ENCODE measurements at regions not wholly inside any gene's neighbourhood (a gene's known extent, or its start where the extent isn't known, plus 50 kb on each side); places are given as distances from the start of the nearest gene placed in this dataset.

GRCh38 chr12:89884952-89885351 is 176.3 kb upstream of the ATP2B1 start:
- Histone ChIP-seq H3K9ac (ENCODE audit: low read depth, low read length) (no peak overlapping the region), H3K4me2 (ENCODE audit: insufficient read depth, low read length) (no peak overlapping the region), H3K4me3 (ENCODE audit: low read depth in 1 of 2, low read length in 2 of 2) (no peak overlapping the region), H3K79me2 (ENCODE audit: insufficient read depth, low read length) (no peaks in the 10 kb centered on the region), H3K27me3 (ENCODE audit: insufficient read depth, low read length, poor library complexity) (no peaks in the 10 kb centered on the region), H2AFZ (ENCODE audit: low read depth, low read length) (no peak overlapping the region), H4K20me1 (ENCODE audit: insufficient read depth, low read length) (no peaks in the 10 kb centered on the region), H3K27ac (ENCODE audit: low read length) (no peak overlapping the region), H3K9me3 (ENCODE audit: insufficient read depth, low read length, severe bottlenecking) (no peaks in the 10 kb centered on the region), H3K4me1 (ENCODE audit: insufficient read depth, low read length) (peaks cover 8% of the 10 kb centered on the region), H3K36me3 (ENCODE audit: insufficient read depth, low read length) (no peaks in the 10 kb centered on the region)
- DNase-seq (no peak), ATAC-seq (ENCODE audit: insufficient read depth, low read depth) (no peak)
- TF ChIP-seq EZH2 (IDR thresholded peaks at IDR 0.05; ENCODE audit: borderline replicate concordance, low read depth, low read length, severe bottlenecking): no peak
- no peak for TF ChIP-seq CTCF (IDR thresholded peaks at IDR 0.05; ENCODE audit: borderline replicate concordance, extremely low read depth, low read length, poor library complexity, severe bottlenecking)

GRCh38 chr12:89884416-89884898 is 175.8 kb upstream of the ATP2B1 start:
- DNase-seq (no peak), ATAC-seq (ENCODE audit: insufficient read depth, low read depth) (no peak)
- no peak for TF ChIP-seq CTCF (IDR thresholded peaks at IDR 0.05; ENCODE audit: borderline replicate concordance, extremely low read depth, low read length, poor library complexity, severe bottlenecking)
- TF ChIP-seq EZH2 (IDR thresholded peaks at IDR 0.05; ENCODE audit: borderline replicate concordance, low read depth, low read length, severe bottlenecking): no peak

GRCh38 chr12:89883630-89884389 is 175.2 kb upstream of the ATP2B1 start:
- no peak for TF ChIP-seq CTCF (IDR thresholded peaks at IDR 0.05; ENCODE audit: borderline replicate concordance, extremely low read depth, low read length, poor library complexity, severe bottlenecking)
- TF ChIP-seq EZH2 (IDR thresholded peaks at IDR 0.05; ENCODE audit: borderline replicate concordance, low read depth, low read length, severe bottlenecking): no peak
- H3K9me3 ChIP-seq (ENCODE audit: insufficient read depth, low read length, severe bottlenecking): no peaks in the 10 kb centered on the region
- H3K4me2 ChIP-seq (ENCODE audit: insufficient read depth, low read length): no peak overlapping the region
- no peaks in the 10 kb centered on the region for H3K79me2 ChIP-seq (ENCODE audit: insufficient read depth, low read length)
- DNase-seq: no peak
- no peaks in the 10 kb centered on the region for H4K20me1 ChIP-seq (ENCODE audit: insufficient read depth, low read length)
- no peak overlapping the region for H2AFZ ChIP-seq (ENCODE audit: low read depth, low read length)
- H3K27me3 ChIP-seq (ENCODE audit: insufficient read depth, low read length, poor library complexity): no peaks in the 10 kb centered on the region
- no peaks in the 10 kb centered on the region for H3K36me3 ChIP-seq (ENCODE audit: insufficient read depth, low read length)
- no peak for ATAC-seq (ENCODE audit: insufficient read depth, low read depth)
- no peak overlapping the region for H3K9ac ChIP-seq (ENCODE audit: low read depth, low read length)
- peaks cover 8% of the 10 kb centered on the region for H3K4me1 ChIP-seq (ENCODE audit: insufficient read depth, low read length)
- H3K4me3 ChIP-seq (ENCODE audit: low read depth in 1 of 2, low read length in 2 of 2): no peak overlapping the region
- H3K27ac ChIP-seq (ENCODE audit: low read length): no peak overlapping the region

More at GRCh38 chr12:89884416-89884898, 175.8 kb upstream of the ATP2B1 start:
- no peak overlapping the region for H3K27ac ChIP-seq (ENCODE audit: low read length)
- no peak overlapping the region for H2AFZ ChIP-seq (ENCODE audit: low read depth, low read length)
- no peak overlapping the region for H3K9ac ChIP-seq (ENCODE audit: low read depth, low read length)
- no peak overlapping the region for H3K4me2 ChIP-seq (ENCODE audit: insufficient read depth, low read length)
- no peaks in the 10 kb centered on the region for H4K20me1 ChIP-seq (ENCODE audit: insufficient read depth, low read length)
- no peaks in the 10 kb centered on the region for H3K36me3 ChIP-seq (ENCODE audit: insufficient read depth, low read length)
- H3K27me3 ChIP-seq (ENCODE audit: insufficient read depth, low read length, poor library complexity): no peaks in the 10 kb centered on the region
- no peak overlapping the region for H3K4me3 ChIP-seq (ENCODE audit: low read depth in 1 of 2, low read length in 2 of 2)
- no peaks in the 10 kb centered on the region for H3K79me2 ChIP-seq (ENCODE audit: insufficient read depth, low read length)
- H3K4me1 ChIP-seq (ENCODE audit: insufficient read depth, low read length): peaks cover 8% of the 10 kb centered on the region
- no peaks in the 10 kb centered on the region for H3K9me3 ChIP-seq (ENCODE audit: insufficient read depth, low read length, severe bottlenecking)
